A549 (cell line): ENCODE measurements at regions not wholly inside any gene's neighbourhood (a gene's known extent, or its start where the extent isn't known, plus 50 kb on each side); places are given as distances from the start of the nearest gene placed in this dataset.
A peak's percentile ranks its signal among the peaks of the same experiment; 100 is the strongest.

Experiments used
- ATAC-seq, 2 experiments: fragments of 200-7000 bp in 1 of 2; fragments of >200 bp in 1 of 2; cut with Nextera tagmentation in 1 of 2; cut with Tn5 transposase in 1 of 2; 3 replicates each; pipeline versions ENCODE4 v1.8.0 to v1.9.1; 2018 to 2020; ENCODE audit warnings: mild to moderate bottlenecking in 1 of 2, moderate library complexity in 1 of 2
- CTCF ChIA-PET: fragments of 300-600 bp; sonication (Branson Sonifier 250); formaldehyde crosslinking; extraction: SDS; loops from one replicate; lab custom pipeline; 2021; ENCODE audit warnings: antibody characterized with exemption, inconsistent platforms; lab: Yijun Ruan, JAX
- POLR2A ChIA-PET: fragments of 350-600 bp; formaldehyde crosslinking; extraction: SDS; loops from one replicate; lab custom pipeline; 2021; ENCODE audit warnings: antibody characterized with exemption, inconsistent platforms; lab: Yijun Ruan, JAX
- DNase-seq, 2 experiments: peaks; one replicate each; pipeline versions ENCODE4 v3.0.0 to v3.0.0-alpha.2; 2011 to 2016; ENCODE audit warnings: low read depth in 1 of 2, low spot score in 1 of 2
- FAIRE-seq: peaks from 2 replicates; lab custom pipeline; 2011; peaks lifted over from hg19 to GRCh38; lab: Jason Lieb, UNC
- H3K27ac ChIP-seq, 2 experiments: fragments of >200 bp; sonication (Bioruptor Twin); formaldehyde crosslinking; 3 replicates each; pipeline ENCODE4 v1.5.1; 2016 to 2017
- H3K4me1 ChIP-seq: fragments of >200 bp; sonication (Bioruptor Twin); formaldehyde crosslinking; 3 replicates; pipeline ENCODE4 v1.6.1; 2016
- H3K4me2 ChIP-seq: fragments of >200 bp; sonication (Bioruptor Twin); formaldehyde crosslinking; 3 replicates; pipeline ENCODE4 v1.6.1; 2016
- H3K4me3 ChIP-seq: fragments of >200 bp; sonication (Bioruptor Twin); formaldehyde crosslinking; 3 replicates; pipeline ENCODE4 v1.5.1; 2016
- H3K9me3 ChIP-seq: fragments of >200 bp; sonication (Bioruptor Twin); formaldehyde crosslinking; 3 replicates; pipeline ENCODE4 v1.6.1; 2016
- CEBPB ChIP-seq, 2 experiments: fragments of >200 bp in 1 of 2; sonication (Bioruptor Twin) in 1 of 2; formaldehyde crosslinking in 1 of 2; IDR thresholded peaks; 2 replicates each; pipeline ENCODE4 v1.6.1; 2012 to 2016
- CHD4 ChIP-seq: fragments of 200-600 bp; sonication (generic); IDR thresholded peaks from 2 replicates; pipeline ENCODE4 v1.6.1; 2016; ENCODE audit warnings: antibody characterized with exemption, mild to moderate bottlenecking, borderline replicate concordance
- CTCF ChIP-seq: fragments of >200 bp; sonication (Bioruptor Twin); formaldehyde crosslinking; IDR thresholded peaks from 3 replicates; pipeline ENCODE4 v1.5.1; 2016
- EHF ChIP-seq: fragments of 250-450 bp; sonication (Bioruptor Pico); IDR thresholded peaks from 2 replicates; pipeline ENCODE4 v1.5.0; 2020; ENCODE audit warnings: mild to moderate bottlenecking
- EHMT2 ChIP-seq: fragments of 200-600 bp; sonication (generic); IDR thresholded peaks from 2 replicates; pipeline ENCODE4 v1.6.1; 2016; ENCODE audit warnings: antibody characterized with exemption, low read depth, mild to moderate bottlenecking, moderate library complexity
- ELK1 ChIP-seq: fragments of 150-350 bp; IDR thresholded peaks from 2 replicates; pipeline ENCODE4 v1.6.1; 2014; ENCODE audit warnings: low read depth, mild to moderate bottlenecking, low read length
- ESRRA ChIP-seq: fragments of 150-350 bp; IDR thresholded peaks from 2 replicates; pipeline ENCODE4 v1.6.1; 2014; ENCODE audit warnings: mild to moderate bottlenecking, low read length, borderline replicate concordance
- FOSB ChIP-seq: fragments of 250-450 bp; sonication (Bioruptor Pico); IDR thresholded peaks from 2 replicates; pipeline ENCODE4 v1.5.0; 2020; ENCODE audit warnings: mild to moderate bottlenecking, moderate library complexity
- GATA3 ChIP-seq: IDR thresholded peaks from 2 replicates; pipeline ENCODE4 v1.6.1; 2012; ENCODE audit warnings: borderline replicate concordance
- HES2 ChIP-seq: fragments of >200 bp; sonication (Bioruptor Twin); formaldehyde crosslinking; IDR thresholded peaks from 2 replicates; pipeline ENCODE4 v1.6.1; 2016
- HOXB5 ChIP-seq: fragments of 250-450 bp; sonication (Bioruptor Pico); IDR thresholded peaks from 2 replicates; pipeline ENCODE4 v1.5.0; 2020; ENCODE audit warnings: mild to moderate bottlenecking, moderate library complexity
- JUN ChIP-seq, 2 experiments: fragments of >200 bp; sonication (Bioruptor Twin); formaldehyde crosslinking; IDR thresholded peaks; 2 replicates in 1 of 2; 3 replicates in 1 of 2; pipeline ENCODE4 v1.6.1; 2016 to 2017
- JUNB ChIP-seq: fragments of >200 bp; sonication (Bioruptor Twin); formaldehyde crosslinking; IDR thresholded peaks from 2 replicates; pipeline ENCODE4 v1.6.1; 2016
- MAFK ChIP-seq: fragments of 450-650 bp; IDR thresholded peaks from 2 replicates; pipeline ENCODE4 v1.6.1; 2014; ENCODE audit not compliant: partially characterized antibody
- MAX ChIP-seq: IDR thresholded peaks from 2 replicates; pipeline ENCODE4 v1.6.1; 2012
- MYC ChIP-seq: IDR thresholded peaks from 2 replicates; pipeline ENCODE4 v1.6.1; 2012; ENCODE audit warnings: mild to moderate bottlenecking, inconsistent platforms, low read length, improper control_type of control experiment, borderline replicate concordance
- NFE2L2 ChIP-seq: fragments of 150-350 bp; conservative IDR thresholded peaks from 2 replicates; pipeline ENCODE4 v1.6.1; 2014; ENCODE audit warnings: low read length
- POLR2A ChIP-seq: IDR thresholded peaks from 2 replicates; pipeline ENCODE4 v1.6.1; 2012; ENCODE audit warnings: mild to moderate bottlenecking, low read length
- POLR2AphosphoS2 ChIP-seq: conservative IDR thresholded peaks from 2 replicates; pipeline ENCODE4 v1.6.1; 2012; ENCODE audit warnings: low read length, improper control_type of control experiment, inconsistent platforms
- RAD21 ChIP-seq, 2 experiments: fragments of >200 bp in 1 of 2; sonication (Bioruptor Twin) in 1 of 2; formaldehyde crosslinking in 1 of 2; IDR thresholded peaks in 1 of 2; conservative IDR thresholded peaks in 1 of 2; 2 replicates in 1 of 2; 3 replicates in 1 of 2; pipeline ENCODE4 v1.6.1; 2012 to 2018; ENCODE audit warnings: inconsistent platforms in 1 of 2
- SREBF2 ChIP-seq: fragments of 450-650 bp; IDR thresholded peaks from 2 replicates; pipeline ENCODE4 v1.6.1; 2014; ENCODE audit warnings: mild to moderate bottlenecking, moderate library complexity
- TP53 ChIP-seq: fragments of 250-450 bp; sonication (Bioruptor Pico); IDR thresholded peaks from 2 replicates; pipeline ENCODE4 v1.5.0; 2021; ENCODE audit warnings: mild to moderate bottlenecking, moderate library complexity
- ZC3H11A ChIP-seq: fragments of 450-650 bp; IDR thresholded peaks from 2 replicates; pipeline ENCODE4 v1.6.1; 2014; ENCODE audit warnings: antibody characterized with exemption, mild to moderate bottlenecking
- ZNF302 ChIP-seq: fragments of 250-450 bp; sonication (Bioruptor Pico); IDR thresholded peaks from 2 replicates; pipeline ENCODE4 v1.9.0; 2021; ENCODE audit warnings: inconsistent platforms, mild to moderate bottlenecking, moderate library complexity
- WGBS: methylation state at CpG from one replicate; pipeline ENCODE4 v1.1.6; 2017; ENCODE audit errors: missing lambda C conversion rate; 5-methylcytosine and 5-hydroxymethylcytosine counted together

GRCh38 chrX:10030570-10030969 lies 63.4 kb downstream of the CLDN34 start (continued):
- TF ChIP-seq FOSB (CRISPR knock-in tag) (no peak), EHMT2 (no peak), CHD4 (no peak), CEBPB (IDR thresholded peaks at IDR 0.05) (peak in 1 of 2 experiments; percentile 81; a peak in 2 of 4 replicates), ESRRA (no peak), EHF (CRISPR knock-in tag) (no peak), RAD21 (conservative IDR thresholded peaks at IDR 0.05 in 1 of 2, IDR thresholded peaks at IDR 0.05 in 1 of 2) (no peak; a peak in 1 of 5 replicates), HES2 (no peak), ZC3H11A (no peak), GATA3 (peak; percentile 90), JUN (IDR thresholded peaks at IDR 0.05) (peak; percentile 55 to 70; a peak in 3 of 5 replicates), ELK1 (no peak), MYC (no peak), SREBF2 (no peak)
- TF ChIP-seq, all 56 proteins: peak for 11

GRCh38 chrX:10031746-10032145 lies 64.6 kb downstream of the CLDN34 start:
- Histone ChIP-seq H3K4me2 (peak overlapping the region; percentile 70), H3K9me3 (0 out of 3 replicates have a peak, but pooled peaks cover under 1% of the 10 kb centered on the region), H3K4me1 (peaks cover 89% of the 10 kb centered on the region), H3K4me3 (no peak overlapping the region), H3K27ac (peak overlapping the region; percentile 96 to 98)
- ATAC-seq (no peak), FAIRE-seq (no peak), DNase-seq (no peak)
- 100% methylated on average over 2 of the region's 9 CpGs for WGBS
- no peak for TF ChIP-seq MAX
- TF ChIP-seq POLR2A = no peak
- no peak for TF ChIP-seq POLR2AphosphoS2
- CTCF ChIA-PET = interaction anchor here (0.6 to 2.3 kb wide), 6 partner anchors 9 to 88 kb away, joined by 3 to 9 read pairs (median 5); no protein-coding TSS in a partner anchor
- POLR2A ChIA-PET = interaction anchor here (1.4 kb wide), 1 partner anchor 28 kb away, joined by 5 read pairs; no protein-coding TSS in a partner anchor

GRCh38 chrX:10032147-10032546 lies 65.0 kb downstream of the CLDN34 start:
- H3K4me2 ChIP-seq = peak overlapping the region; percentile 70
- TF ChIP-seq CTCF = no peak
- no peak for TF ChIP-seq RAD21 (conservative IDR thresholded peaks at IDR 0.05 in 1 of 2, IDR thresholded peaks at IDR 0.05 in 1 of 2)
- TF ChIP-seq ZNF302 (CRISPR knock-in tag) = no peak
- TF ChIP-seq ELK1 = no peak
- no peak for TF ChIP-seq TP53 (CRISPR knock-in tag)
- TF ChIP-seq JUNB = no peak
- no peak for TF ChIP-seq HOXB5 (CRISPR knock-in tag)
- TF ChIP-seq MAFK = peak; percentile 93
- TF ChIP-seq NFE2L2 = peak; percentile 88
- H3K27ac ChIP-seq = peak overlapping the region; percentile 96 to 98
- no peak for FAIRE-seq
- ChIA-PET CTCF (interaction anchor here (0.9 to 2.3 kb wide), 5 partner anchors 9 to 88 kb away, joined by 3 to 9 read pairs (median 5); no protein-coding TSS in a partner anchor), POLR2A (no interaction called here)
- WGBS = 61% methylated on average over 4 of the region's 4 CpGs
- H3K4me3 ChIP-seq = no peak overlapping the region
- DNase-seq = no peak
- H3K4me1 ChIP-seq = peaks cover 89% of the 10 kb centered on the region
- ATAC-seq = no peak
- 0 out of 3 replicates have a peak, but pooled peaks cover 3% of the 10 kb centered on the region for H3K9me3 ChIP-seq
